HFF-Myc (cell line): ENCODE measurements at regions not wholly inside any gene's neighbourhood (a gene's known extent, or its start where the extent isn't known, plus 50 kb on each side); places are given as distances from the start of the nearest gene placed in this dataset.
"Not testable (repeated sequence)": the region's sequence is repeated elsewhere in the genome, so short reads cannot be mapped to it uniquely, and the experiment has no call there.

Source experiments
- DNase-seq: peaks from one replicate; pipeline ENCODE4 v3.0.0-alpha.2; 2011; ENCODE audit warnings: low read depth; ENCODE audit errors: extremely low read depth
- H3K4me3 ChIP-seq: replicated peaks from 2 replicates; pipeline ENCODE4 v1.5.1; 2011; ENCODE audit warnings: low read depth, mild to moderate bottlenecking, control low read depth, low read length
- CTCF ChIP-seq: IDR thresholded peaks from 2 replicates; pipeline ENCODE4 v1.5.1; 2012; ENCODE audit warnings: mild to moderate bottlenecking, low read depth, low read length, control low read depth; ENCODE audit errors: missing control alignments

- DNase-seq = no peak
- no peak for TF ChIP-seq CTCF
- H3K4me3 ChIP-seq = no peak overlapping the region
These were observed 694.2 kb downstream of the BRINP3 start for GRCh38 chr1:189783456-189783855.

DNA sequence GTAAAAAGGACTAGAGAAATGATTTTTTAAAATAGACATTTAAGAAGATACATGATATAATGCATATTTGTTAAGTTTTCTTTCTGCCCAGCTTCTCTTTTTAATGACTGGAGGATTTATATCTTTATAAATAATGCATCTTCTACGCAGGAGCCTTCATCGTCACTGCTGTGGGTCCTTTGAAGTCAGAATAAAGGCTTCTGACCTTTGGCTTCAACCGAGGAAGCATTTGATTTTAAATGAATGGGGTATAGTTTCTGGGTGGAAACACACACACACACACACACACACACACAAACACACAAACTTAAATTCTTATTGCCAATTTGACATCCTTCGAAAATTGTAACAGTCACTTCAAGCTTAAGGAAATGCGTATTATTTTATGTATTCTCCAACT lies 690.9 kb downstream of the BRINP3 start:
- no peak overlapping the region for H3K4me3 ChIP-seq
- no peak for TF ChIP-seq CTCF
- no peak for DNase-seq

DNA sequence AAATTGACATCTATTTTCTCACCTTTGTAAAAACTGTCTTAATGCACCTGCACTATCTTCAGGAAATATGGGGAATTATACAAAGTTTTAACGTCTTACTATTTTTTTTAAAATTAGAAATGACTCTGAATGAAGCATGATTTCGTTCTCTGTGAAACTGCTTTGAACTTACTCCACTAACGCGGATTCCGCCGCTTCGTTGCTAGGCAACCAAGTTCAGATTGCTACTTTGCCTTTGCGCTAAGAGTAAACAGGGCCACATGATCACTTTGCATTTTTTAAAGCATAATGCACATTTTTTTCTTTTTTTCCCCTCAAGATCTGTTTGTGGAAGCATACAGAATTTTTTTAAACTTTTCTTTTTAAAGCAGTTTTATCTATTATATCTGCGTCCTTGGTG lies 690.5 kb downstream of the BRINP3 start:
- no peak for DNase-seq

DNA sequence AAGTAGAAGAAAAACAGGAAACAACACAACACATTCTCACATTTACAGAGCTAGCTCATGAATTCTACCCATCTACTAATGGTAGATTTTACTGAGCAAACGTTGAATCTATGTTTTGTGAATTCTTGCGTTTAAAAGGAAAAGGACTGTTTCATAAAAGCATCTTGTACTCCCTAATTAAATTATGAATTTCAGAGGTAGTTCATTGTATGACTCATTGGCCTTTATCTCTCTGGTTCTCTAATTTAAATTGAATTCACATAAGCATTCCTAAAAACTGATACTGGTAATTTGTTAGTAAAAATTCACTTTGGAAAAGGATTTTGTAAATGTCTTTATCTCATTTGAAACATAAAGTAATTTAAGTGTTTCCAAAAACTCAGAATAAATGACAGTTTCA lies 687.3 kb downstream of the BRINP3 start:
- H3K4me3 ChIP-seq = no peak overlapping the region
- TF ChIP-seq CTCF = no peak
- DNase-seq = no peak

More for the DNA sequence above, 690.5 kb downstream of the BRINP3 start:
- no peak for TF ChIP-seq CTCF
- H3K4me3 ChIP-seq = no peak overlapping the region

DNA sequence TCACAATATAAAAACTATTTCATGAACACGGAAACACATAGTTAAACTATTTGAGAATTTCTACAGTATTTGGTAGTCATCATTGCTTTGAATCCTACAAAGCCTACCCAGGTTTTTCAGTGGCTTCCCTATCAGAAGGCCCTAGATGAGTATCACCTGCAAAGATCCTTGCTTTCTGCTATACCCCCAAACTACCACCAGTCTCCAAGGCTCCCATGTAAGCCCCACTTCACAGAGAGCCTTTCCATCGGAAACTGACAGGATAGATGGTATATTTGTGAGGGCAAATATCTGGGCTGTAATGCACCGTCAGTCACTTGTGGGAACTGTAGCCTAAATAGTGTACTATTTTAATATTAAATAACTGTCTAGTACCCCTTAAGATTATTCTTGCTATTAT lies 674.3 kb downstream of the BRINP3 start:
- no peak overlapping the region for H3K4me3 ChIP-seq
- no peak for DNase-seq
- TF ChIP-seq CTCF = no peak

DNA sequence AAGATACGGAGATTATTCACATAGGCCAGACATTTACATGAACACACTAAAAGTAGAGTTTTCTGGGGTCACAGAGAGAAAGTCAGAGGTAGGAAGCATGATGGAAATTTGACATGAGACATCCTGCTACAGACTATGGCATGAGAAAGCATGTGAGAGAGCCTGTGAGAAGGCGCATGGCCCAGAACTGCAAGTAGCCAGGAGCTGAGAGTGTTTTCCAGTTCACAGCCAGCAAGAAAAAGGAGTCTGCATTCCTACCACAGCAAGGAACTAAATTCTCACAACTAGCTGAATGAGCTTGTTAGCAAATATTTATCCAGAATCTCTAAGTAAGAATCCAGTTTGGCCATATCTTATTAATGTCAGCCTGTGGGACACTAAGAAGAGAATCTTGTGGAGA lies 673.3 kb downstream of the BRINP3 start:
- TF ChIP-seq CTCF = no peak
- no peak for DNase-seq

GRCh38 chr1:189805735-189806134 lies 671.9 kb downstream of the BRINP3 start:
- no peak for TF ChIP-seq CTCF
- H3K4me3 ChIP-seq = no peak overlapping the region
- no peak for DNase-seq

More for the DNA sequence above, 673.3 kb downstream of the BRINP3 start:
- H3K4me3 ChIP-seq = no peak overlapping the region

DNA sequence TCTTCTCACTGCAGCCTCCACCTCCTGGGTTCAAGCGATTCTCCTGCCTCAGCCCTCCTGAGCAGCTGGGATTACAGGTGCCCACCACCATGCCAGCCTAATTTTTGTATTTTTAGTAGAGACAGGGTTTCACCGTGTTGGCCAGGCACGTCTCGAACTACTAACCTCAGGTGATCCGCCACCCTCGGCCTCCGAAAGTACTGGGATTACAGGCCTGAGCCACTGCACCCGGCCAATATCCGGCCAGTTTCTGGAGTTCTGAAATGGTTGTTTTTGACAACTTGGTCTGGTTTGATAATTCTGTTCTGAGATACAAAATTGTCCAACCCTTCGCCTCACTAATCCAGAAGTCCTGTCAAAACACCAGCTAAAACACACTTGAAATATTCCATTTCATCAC lies 667.0 kb downstream of the BRINP3 start:
- H3K4me3 ChIP-seq, DNase-seq: not testable (repeated sequence)
